DOHH2 (cell line): ENCODE measurements at regions not wholly inside any gene's neighbourhood (a gene's known extent, or its start where the extent isn't known, plus 50 kb on each side); places are given as distances from the start of the nearest gene placed in this dataset.

Experiments used
- H3F3A ChIP-seq: fragments of 200-600 bp; sonication (generic), shearing (Covaris generic); 2 replicates; pipeline ENCODE4 v1.6.0; 2016; ENCODE audit warnings: antibody characterized with exemption, mild to moderate bottlenecking; ENCODE audit not compliant: control insufficient read depth, insufficient read depth
- H3K27ac ChIP-seq: fragments of 200-600 bp; sonication (generic); 2 replicates; pipeline ENCODE4 v1.5.1; 2014; ENCODE audit warnings: low read depth, mild to moderate bottlenecking, low read length, moderate library complexity
- H3K27me3 ChIP-seq: fragments of 200-600 bp; sonication (generic); 2 replicates; pipeline ENCODE4 v1.6.1; 2014; ENCODE audit warnings: mild to moderate bottlenecking, low read length, mixed read lengths; ENCODE audit not compliant: control insufficient read depth
- H3K36me3 ChIP-seq: fragments of 200-600 bp; sonication (generic); 2 replicates; pipeline ENCODE4 v1.6.1; 2014; ENCODE audit warnings: mild to moderate bottlenecking, low read length, moderate library complexity, mixed read lengths; ENCODE audit not compliant: control insufficient read depth
- H3K4me1 ChIP-seq: fragments of 200-600 bp; sonication (generic); 2 replicates; pipeline ENCODE4 v1.6.1; 2014; ENCODE audit warnings: mild to moderate bottlenecking, low read length, mixed read lengths; ENCODE audit not compliant: control insufficient read depth
- H3K4me2 ChIP-seq: fragments of 200-600 bp; sonication (generic); 2 replicates; pipeline ENCODE4 v1.6.0; 2014; ENCODE audit warnings: mild to moderate bottlenecking, low read length, moderate library complexity
- H3K4me3 ChIP-seq: fragments of 200-600 bp; sonication (generic); 2 replicates; pipeline ENCODE4 v1.5.1; 2014; ENCODE audit warnings: mild to moderate bottlenecking, low read length, mixed read lengths
- H3K79me2 ChIP-seq: fragments of 200-600 bp; sonication (generic); 2 replicates; pipeline ENCODE4 v1.6.1; 2014; ENCODE audit warnings: mild to moderate bottlenecking, low read length, mixed read lengths; ENCODE audit not compliant: control insufficient read depth
- H3K9me2 ChIP-seq: fragments of 200-600 bp; sonication (generic); replicated peaks from 2 replicates; pipeline ENCODE4 v1.6.1; 2014; ENCODE audit warnings: mild to moderate bottlenecking, low read length, mixed read lengths; ENCODE audit not compliant: control insufficient read depth
- H3K9me3 ChIP-seq: fragments of 200-600 bp; sonication (generic); 2 replicates; pipeline ENCODE4 v1.6.1; 2014; ENCODE audit warnings: antibody characterized with exemption, low read length, mixed read lengths; ENCODE audit not compliant: control insufficient read depth, insufficient read depth
- H4K20me1 ChIP-seq: fragments of 200-600 bp; sonication (generic); 2 replicates; pipeline ENCODE4 v1.6.0; 2014; ENCODE audit warnings: low read depth, mild to moderate bottlenecking, antibody characterized with exemption, low read length, moderate library complexity; ENCODE audit not compliant: control insufficient read depth, insufficient read depth
- CTCF ChIP-seq: fragments of 200-600 bp; sonication (generic); IDR thresholded peaks from one replicate; pipeline ENCODE4 v1.5.1; 2014; ENCODE audit warnings: antibody characterized with exemption, mild to moderate bottlenecking, low read depth, low read length; ENCODE audit not compliant: poor library complexity, severe bottlenecking
- EZH2phosphoT487 ChIP-seq: fragments of 200-600 bp; sonication (generic); IDR thresholded peaks from 2 replicates; pipeline ENCODE4 v1.6.1; 2017; ENCODE audit warnings: borderline replicate concordance, mild to moderate bottlenecking, antibody characterized with exemption, low read length, moderate library complexity, mixed read lengths

DNA sequence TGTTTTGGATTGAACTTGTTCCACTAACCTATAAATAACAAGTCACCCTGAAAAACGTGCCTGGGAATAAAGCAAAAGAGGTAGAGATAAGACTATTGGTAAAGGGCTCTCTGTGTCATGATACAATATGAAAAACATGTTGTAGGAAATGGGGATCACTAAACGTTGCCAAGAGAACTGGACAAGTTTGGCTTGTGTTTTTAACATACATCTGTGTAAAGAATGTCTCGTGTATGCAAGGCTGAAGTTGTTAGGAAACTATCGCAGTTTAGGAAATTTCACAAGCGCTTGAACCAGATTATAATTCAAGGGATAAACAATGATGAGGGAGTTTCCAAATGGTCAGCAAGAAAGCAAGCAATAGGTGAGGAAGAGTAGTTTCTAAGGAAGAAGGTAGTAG lies 655.8 kb downstream of the PCDH7 start:
- H3F3A ChIP-seq, result no peaks in the 10 kb centered on the region
- TF ChIP-seq CTCF (no peak), EZH2phosphoT487 (no peak)
- H3K27me3 ChIP-seq, result no peaks in the 10 kb centered on the region
- H3K4me2 ChIP-seq, result no peak overlapping the region
- H4K20me1 ChIP-seq, result no peaks in the 10 kb centered on the region
- H3K9me3 ChIP-seq, result no peaks in the 10 kb centered on the region
- H3K36me3 ChIP-seq, result no peaks in the 10 kb centered on the region
- no peak overlapping the region for H3K4me3 ChIP-seq
- no peaks in the 10 kb centered on the region for H3K9me2 ChIP-seq
- H3K4me1 ChIP-seq, result no peaks in the 10 kb centered on the region
- H3K27ac ChIP-seq, result no peak overlapping the region
- H3K79me2 ChIP-seq, result no peaks in the 10 kb centered on the region

GRCh38 chr4:31379364-31379763 lies 659.2 kb downstream of the PCDH7 start:
- Histone ChIP-seq H3K4me2 (no peak overlapping the region), H3K36me3 (no peaks in the 10 kb centered on the region), H3K4me1 (no peaks in the 10 kb centered on the region), H3K27ac (no peak overlapping the region), H3K27me3 (no peaks in the 10 kb centered on the region), H4K20me1 (no peaks in the 10 kb centered on the region), H3K9me3 (no peaks in the 10 kb centered on the region), H3K79me2 (no peaks in the 10 kb centered on the region), H3K4me3 (no peak overlapping the region), H3K9me2 (no peaks in the 10 kb centered on the region), H3F3A (no peaks in the 10 kb centered on the region)
- TF ChIP-seq EZH2phosphoT487 (no peak), CTCF (no peak)

DNA sequence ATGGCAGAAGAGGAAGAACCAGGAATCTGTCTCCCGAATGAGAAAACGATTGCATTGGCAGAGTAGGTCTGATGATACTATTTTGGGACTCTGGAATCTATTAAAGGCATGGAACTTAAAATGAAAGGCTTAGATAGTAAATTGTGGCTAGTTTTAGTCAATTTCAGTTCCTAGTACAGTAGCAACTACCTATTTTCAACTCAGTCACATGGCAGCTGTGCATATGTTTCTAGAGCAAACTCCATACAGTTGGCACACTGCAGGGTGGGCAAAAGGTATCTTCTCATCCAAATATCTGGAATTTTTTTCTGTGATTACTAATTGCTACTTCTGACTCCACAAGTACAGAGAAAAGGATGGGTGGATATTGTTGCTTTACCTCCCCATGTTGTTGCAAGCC lies 663.6 kb downstream of the PCDH7 start:
- Histone ChIP-seq H3K79me2 (no peaks in the 10 kb centered on the region), H3K9me3 (no peaks in the 10 kb centered on the region), H3K4me3 (no peak overlapping the region), H3F3A (no peaks in the 10 kb centered on the region), H4K20me1 (no peaks in the 10 kb centered on the region), H3K4me1 (no peaks in the 10 kb centered on the region), H3K27me3 (no peaks in the 10 kb centered on the region), H3K27ac (no peak overlapping the region), H3K36me3 (no peaks in the 10 kb centered on the region), H3K9me2 (no peaks in the 10 kb centered on the region), H3K4me2 (no peak overlapping the region)
- TF ChIP-seq EZH2phosphoT487 (no peak), CTCF (no peak)

DNA sequence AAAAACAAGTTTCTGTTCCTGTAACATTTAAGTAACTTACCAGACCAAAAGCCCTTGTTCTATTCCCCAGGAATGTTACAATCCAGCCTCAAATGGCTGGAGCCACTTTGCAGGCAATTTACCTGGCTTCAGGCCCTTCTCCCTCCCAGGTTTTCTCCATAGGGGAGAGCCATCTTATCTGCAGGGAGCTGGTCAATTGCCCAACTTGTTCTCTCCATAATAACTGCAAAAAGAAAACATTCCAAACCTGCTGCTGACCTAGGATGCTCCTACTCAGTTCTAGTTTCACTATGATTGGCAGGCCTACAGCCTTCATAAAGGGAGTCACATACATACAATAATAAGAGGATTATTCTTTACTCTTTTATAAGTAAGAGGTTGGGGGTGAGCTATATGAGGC lies 670.7 kb downstream of the PCDH7 start:
- Histone ChIP-seq H3K4me1 (no peaks in the 10 kb centered on the region), H3F3A (no peaks in the 10 kb centered on the region), H3K9me3 (no peaks in the 10 kb centered on the region), H3K4me2 (no peak overlapping the region), H3K27ac (no peak overlapping the region), H4K20me1 (no peaks in the 10 kb centered on the region), H3K4me3 (no peak overlapping the region), H3K27me3 (no peaks in the 10 kb centered on the region), H3K9me2 (no peaks in the 10 kb centered on the region), H3K36me3 (no peaks in the 10 kb centered on the region), H3K79me2 (no peaks in the 10 kb centered on the region)
- TF ChIP-seq EZH2phosphoT487 (no peak), CTCF (no peak)
